Immature natural killer cell (primary cell): ENCODE measurements at regions not wholly inside any gene's neighbourhood (a gene's known extent, or its start where the extent isn't known, plus 50 kb on each side); places are given as distances from the start of the nearest gene placed in this dataset.
"Not testable (repeated sequence)": the region's sequence is repeated elsewhere in the genome, so short reads cannot be mapped to it uniquely, and the experiment has no call there.

Experiments
- DNase-seq, 3 donors: peaks; one replicate each; pipeline ENCODE4 v3.0.0; 2022; ENCODE audit warnings: mixed read lengths in 1 of 3
- H3K27ac Mint-ChIP-seq, 6 donors: one replicate each; pipeline ENCODE4 v1.8.0; 2020; ENCODE audit warnings: mixed read lengths in 6 of 6, mild to moderate bottlenecking in 5 of 6, inconsistent platforms in 4 of 6, moderate library complexity in 3 of 6
- H3K27me3 Mint-ChIP-seq, 3 donors: one replicate each; pipeline ENCODE4 v1.8.0; 2020 to 2021; ENCODE audit warnings: low read depth in 3 of 3, mild to moderate bottlenecking in 3 of 3, mixed read lengths in 3 of 3, moderate library complexity in 3 of 3, inconsistent platforms in 1 of 3
- H3K36me3 Mint-ChIP-seq, 3 donors: one replicate each; pipeline ENCODE4 v1.8.0; 2020; ENCODE audit warnings: mixed read lengths in 3 of 3, inconsistent platforms in 2 of 3, mild to moderate bottlenecking in 2 of 3
- H3K4me1 Mint-ChIP-seq, 2 donors: one replicate each; pipeline ENCODE4 v1.8.0; 2020; ENCODE audit warnings: inconsistent platforms in 2 of 2, mild to moderate bottlenecking in 2 of 2, mixed read lengths in 2 of 2, moderate library complexity in 1 of 2
- H3K4me3 Mint-ChIP-seq, 5 donors: one replicate each; pipeline ENCODE4 v1.8.0; 2020; ENCODE audit warnings: mild to moderate bottlenecking in 5 of 5, mixed read lengths in 5 of 5, inconsistent platforms in 3 of 5, moderate library complexity in 3 of 5
- H3K9me3 Mint-ChIP-seq, 6 donors: one replicate each; pipeline ENCODE4 v1.8.0; 2020; ENCODE audit warnings: mild to moderate bottlenecking in 6 of 6, mixed read lengths in 6 of 6, inconsistent platforms in 4 of 6, moderate library complexity in 3 of 6

DNA sequence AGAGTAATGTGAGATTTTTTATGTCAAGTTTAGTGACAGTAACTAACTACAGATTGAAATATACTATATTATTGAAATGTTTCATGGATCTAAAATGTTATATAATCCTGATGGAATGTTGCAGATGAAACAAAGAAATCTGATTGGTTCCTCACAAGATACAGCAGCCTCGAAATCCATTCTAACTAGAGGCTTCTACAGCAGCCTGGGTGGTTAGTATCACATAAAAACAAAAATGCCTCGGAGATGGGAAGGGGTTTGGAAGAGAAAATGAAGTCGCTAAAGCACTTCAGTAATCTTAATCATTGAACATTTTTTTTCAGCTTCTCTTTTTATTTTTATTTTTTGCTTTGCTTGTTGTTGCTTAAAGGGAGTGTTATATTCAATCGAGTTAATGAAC, 75.2 kb downstream of the TANC2 start:
- H3K4me3 Mint-ChIP-seq, result no peak overlapping the region
- no peaks in the 10 kb centered on the region for H3K27me3 Mint-ChIP-seq

DNA sequence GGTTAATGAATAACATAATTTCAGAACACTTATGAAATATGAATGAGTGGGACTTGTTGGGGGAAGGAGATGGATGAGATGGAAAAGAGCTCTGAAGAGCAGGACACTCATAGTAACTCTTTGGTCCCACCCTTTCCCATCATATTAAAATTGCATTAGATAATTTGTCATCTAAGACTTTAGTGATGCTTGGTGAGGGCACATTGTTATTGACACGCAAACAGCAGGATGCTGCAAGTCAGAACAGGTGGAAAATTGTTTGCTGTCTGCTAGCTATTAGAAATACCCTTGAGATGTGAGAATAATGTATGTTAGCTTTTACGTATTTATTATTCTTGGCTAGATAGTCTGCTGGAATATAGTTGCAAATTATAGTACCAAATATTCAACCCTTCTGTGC, 75.7 kb downstream of the TANC2 start:
- no peak for DNase-seq
- Mint-ChIP-seq H3K4me3 (no peak overlapping the region), H3K36me3 (no peaks in the 10 kb centered on the region), H3K4me1 (peaks cover 14 to 15% of the 10 kb centered on the region in 2 donors), H3K27me3 (no peaks in the 10 kb centered on the region), H3K9me3 (no peaks in the 10 kb centered on the region), H3K27ac (no peak overlapping the region)

More for the DNA sequence above, 75.2 kb downstream of the TANC2 start:
- H3K36me3 Mint-ChIP-seq, result no peaks in the 10 kb centered on the region
- no peaks in the 10 kb centered on the region for H3K9me3 Mint-ChIP-seq
- no peak for DNase-seq
- peaks cover 14 to 18% of the 10 kb centered on the region in 2 donors for H3K4me1 Mint-ChIP-seq
- no peak overlapping the region for H3K27ac Mint-ChIP-seq

DNA sequence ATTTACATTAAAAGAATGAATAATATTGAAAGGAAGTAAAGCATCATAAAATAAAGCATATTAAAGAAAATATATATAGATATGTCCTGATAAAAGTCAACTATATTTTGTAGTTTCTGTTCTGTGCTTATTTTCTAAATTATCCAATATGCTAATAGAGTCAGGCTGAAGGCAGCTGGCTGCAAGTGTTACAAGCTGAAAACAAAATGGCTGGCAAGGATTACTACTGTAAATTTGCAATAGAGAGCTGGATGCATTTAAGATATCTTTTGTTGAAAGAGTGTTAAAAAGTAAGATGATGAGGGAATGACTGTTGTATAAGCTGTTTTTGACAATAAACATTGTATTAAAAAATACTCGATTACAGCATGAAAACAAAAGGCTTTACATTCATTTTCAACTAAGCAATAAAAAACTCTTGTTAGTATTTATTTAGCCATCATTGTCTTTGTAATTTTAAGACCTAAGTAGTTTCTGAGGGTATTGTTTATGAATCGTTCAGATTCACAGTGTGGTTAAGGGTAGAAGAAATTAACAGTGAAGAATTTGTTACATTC, 76.3 kb downstream of the TANC2 start:
- Mint-ChIP-seq H3K9me3 (no peaks in the 10 kb centered on the region), H3K27me3 (peaks cover 0 to 2% (median 0%) of the 10 kb centered on the region in 3 donors), H3K36me3 (no peaks in the 10 kb centered on the region), H3K4me3 (no peak overlapping the region), H3K27ac (no peak overlapping the region), H3K4me1 (peaks cover 14 to 15% of the 10 kb centered on the region in 2 donors)
- no peak for DNase-seq

GRCh38 chr17:63057560-63057959, 91.5 kb downstream of the TANC2 start:
- H3K9me3 Mint-ChIP-seq, H3K4me1 Mint-ChIP-seq, H3K27me3 Mint-ChIP-seq, H3K36me3 Mint-ChIP-seq, H3K4me3 Mint-ChIP-seq, DNase-seq: not testable (repeated sequence)
- H3K27ac Mint-ChIP-seq, result peak overlapping the region in 1 of 6 donors; percentile 72

GRCh38 chr17:63066158-63066813, 100.3 kb downstream of the TANC2 start:
- no peak overlapping the region for H3K4me3 Mint-ChIP-seq
- no peaks in the 10 kb centered on the region for H3K27me3 Mint-ChIP-seq
- no peaks in the 10 kb centered on the region for H3K36me3 Mint-ChIP-seq

GRCh38 chr17:63069245-63069644, 103.2 kb downstream of the TANC2 start:
- Mint-ChIP-seq H3K4me3 (no peak overlapping the region), H3K36me3 (no peaks in the 10 kb centered on the region), H3K27me3 (no peaks in the 10 kb centered on the region), H3K4me1 (peaks cover 12 to 23% of the 10 kb centered on the region in 2 donors), H3K9me3 (no peaks in the 10 kb centered on the region), H3K27ac (no peak overlapping the region)
- DNase-seq, result no peak

More at GRCh38 chr17:63066158-63066813, 100.3 kb downstream of the TANC2 start:
- Mint-ChIP-seq H3K27ac (no peak overlapping the region), H3K4me1 (peaks cover 12 to 19% of the 10 kb centered on the region in 2 donors), H3K9me3 (no peaks in the 10 kb centered on the region)
- no peak for DNase-seq

GRCh38 chr17:63070031-63070430, 104.0 kb downstream of the TANC2 start:
- Mint-ChIP-seq H3K36me3 (no peaks in the 10 kb centered on the region), H3K4me1 (peaks cover 12 to 23% of the 10 kb centered on the region in 2 donors), H3K27ac (no peak overlapping the region), H3K27me3 (no peaks in the 10 kb centered on the region), H3K9me3 (no peaks in the 10 kb centered on the region), H3K4me3 (no peak overlapping the region)
- no peak for DNase-seq

GRCh38 chr17:63071797-63072196, 105.8 kb downstream of the TANC2 start:
- no peak for DNase-seq
- Mint-ChIP-seq H3K4me3 (no peak overlapping the region), H3K36me3 (no peaks in the 10 kb centered on the region), H3K9me3 (no peaks in the 10 kb centered on the region), H3K27ac (no peak overlapping the region), H3K27me3 (no peaks in the 10 kb centered on the region), H3K4me1 (peaks cover 5 to 14% of the 10 kb centered on the region in 2 donors)

- Mint-ChIP-seq H3K9me3 (no peaks in the 10 kb centered on the region), H3K27ac (no peak overlapping the region), H3K27me3 (no peaks in the 10 kb centered on the region), H3K4me3 (no peak overlapping the region), H3K4me1 (peaks cover 3 to 9% of the 10 kb centered on the region in 2 donors), H3K36me3 (no peaks in the 10 kb centered on the region)
- DNase-seq, result no peak
Observed at GRCh38 chr17:63075969-63076368, 109.9 kb downstream of the TANC2 start.

DNA sequence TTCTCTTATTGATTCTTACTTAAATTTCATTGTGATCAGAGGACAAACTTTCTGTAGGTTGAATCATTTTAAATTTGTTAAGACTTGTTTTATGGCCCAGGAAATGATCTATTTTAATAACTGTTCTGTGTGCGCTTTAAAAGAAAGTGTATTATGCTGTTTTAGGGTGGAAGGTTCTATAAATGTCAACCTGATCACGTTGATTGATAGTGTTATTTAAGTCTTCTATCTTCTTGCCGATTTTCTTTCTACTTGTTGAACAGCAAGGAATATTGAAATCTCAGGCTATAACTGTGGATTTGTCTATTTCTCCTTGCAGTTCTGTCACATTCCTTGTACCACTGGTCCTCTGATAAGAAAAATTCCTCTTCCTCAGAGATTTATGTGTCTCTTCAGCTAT, 112.7 kb downstream of the TANC2 start:
- H3K4me3 Mint-ChIP-seq, result no peak overlapping the region
- no peaks in the 10 kb centered on the region for H3K36me3 Mint-ChIP-seq
- H3K4me1 Mint-ChIP-seq, result peaks cover 6% of the 10 kb centered on the region in 2 donors
- no peak for DNase-seq
- H3K27me3 Mint-ChIP-seq, result no peaks in the 10 kb centered on the region
- H3K9me3 Mint-ChIP-seq, result no peaks in the 10 kb centered on the region
- no peak overlapping the region for H3K27ac Mint-ChIP-seq

DNA sequence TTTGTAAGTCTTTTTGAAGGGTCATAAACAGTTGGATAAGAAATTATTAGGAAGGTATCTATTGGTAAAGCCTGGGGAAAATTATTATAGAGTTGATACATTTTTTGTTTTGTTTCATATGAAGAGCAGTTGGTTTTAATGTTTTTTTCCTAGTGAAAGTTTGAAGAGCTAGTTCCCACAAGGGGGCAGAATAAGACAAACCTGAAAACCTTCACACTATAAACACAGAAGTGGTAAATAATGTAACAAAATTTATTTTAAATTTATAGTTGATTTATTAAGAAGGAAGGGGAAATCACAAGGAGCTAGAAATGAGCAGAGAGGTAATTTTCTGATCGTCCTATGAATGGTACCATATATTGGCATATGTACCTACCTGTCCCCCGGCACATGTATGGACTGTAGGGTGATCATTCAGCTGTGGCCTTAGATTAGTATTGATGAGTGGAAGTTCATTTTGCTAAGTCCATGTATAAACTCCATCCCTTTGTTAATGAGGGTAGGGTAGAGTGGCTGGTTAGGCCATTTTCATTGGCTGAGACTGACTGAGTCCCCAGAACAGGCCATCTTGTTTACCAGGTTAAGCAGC, 116.3 kb downstream of the TANC2 start:
- no peak overlapping the region for H3K27ac Mint-ChIP-seq
- H3K27me3 Mint-ChIP-seq, result no peaks in the 10 kb centered on the region
- H3K9me3 Mint-ChIP-seq, result peaks cover 0 to 1% (median 0%) of the 10 kb centered on the region in 6 donors
- H3K4me1 Mint-ChIP-seq, result peaks cover 0 to 10% of the 10 kb centered on the region in 2 donors
- H3K36me3 Mint-ChIP-seq, result no peaks in the 10 kb centered on the region
- no peak for DNase-seq
- H3K4me3 Mint-ChIP-seq, result no peak overlapping the region

GRCh38 chr17:63082952-63083351, 116.9 kb downstream of the TANC2 start:
- H3K4me3 Mint-ChIP-seq, result no peak overlapping the region
- no peak for DNase-seq
- H3K27ac Mint-ChIP-seq, result no peak overlapping the region
- H3K4me1 Mint-ChIP-seq, result peaks cover 0 to 11% of the 10 kb centered on the region in 2 donors
- H3K9me3 Mint-ChIP-seq, result peaks cover 0 to 2% (median 0%) of the 10 kb centered on the region in 6 donors
- H3K27me3 Mint-ChIP-seq, result no peaks in the 10 kb centered on the region
- H3K36me3 Mint-ChIP-seq, result no peaks in the 10 kb centered on the region

DNA sequence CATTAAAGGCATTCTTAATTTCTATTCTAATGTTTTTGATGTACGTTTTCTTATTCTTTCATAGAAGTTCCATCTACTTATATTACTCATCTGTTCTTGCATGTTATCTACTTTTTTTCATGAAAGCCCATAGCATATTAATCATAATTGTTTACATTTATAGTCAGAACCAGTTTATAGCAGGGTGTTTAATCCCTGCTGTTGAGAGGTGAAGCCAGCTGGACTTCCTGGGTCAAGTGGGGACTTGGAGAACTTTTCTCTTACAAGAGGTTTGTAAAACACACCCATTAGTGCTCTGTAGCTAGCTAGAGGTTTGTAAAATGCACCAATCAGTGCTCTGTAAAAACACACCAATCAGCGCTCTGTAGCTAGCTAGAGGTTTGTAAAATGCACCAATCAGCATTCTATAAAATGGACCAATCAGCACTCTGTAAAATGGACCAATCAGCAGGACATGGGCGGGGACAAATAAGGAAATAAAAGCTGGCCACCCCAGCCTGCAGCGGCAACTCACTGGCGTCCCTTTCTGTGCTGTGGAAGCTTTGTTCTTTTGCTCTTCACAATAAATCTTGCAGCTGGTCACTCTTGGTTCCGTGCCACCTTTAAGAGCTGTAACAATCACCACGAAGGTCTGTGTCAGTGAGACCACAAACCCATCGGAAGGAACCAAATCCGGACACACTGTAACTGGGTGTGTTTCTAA, 120.6 kb downstream of the TANC2 start:
- H3K9me3 Mint-ChIP-seq, result peaks cover 0 to 2% (median 0%) of the 10 kb centered on the region in 6 donors
- no peaks in the 10 kb centered on the region for H3K27me3 Mint-ChIP-seq
- no peak overlapping the region for H3K4me3 Mint-ChIP-seq
- no peak overlapping the region for H3K27ac Mint-ChIP-seq
- DNase-seq, result no peak
- peaks cover 0 to 13% of the 10 kb centered on the region in 2 donors for H3K4me1 Mint-ChIP-seq
- no peaks in the 10 kb centered on the region for H3K36me3 Mint-ChIP-seq

- not testable (repeated sequence) for H3K4me3 Mint-ChIP-seq, H3K27me3 Mint-ChIP-seq, H3K4me1 Mint-ChIP-seq, H3K9me3 Mint-ChIP-seq, H3K27ac Mint-ChIP-seq, H3K36me3 Mint-ChIP-seq, DNase-seq
Observed at GRCh38 chr17:63090358-63091114, 124.5 kb downstream of the TANC2 start.
